ENCODE measurements at regions not wholly inside any gene's neighbourhood (a gene's known extent, or its start where the extent isn't known, plus 50 kb on each side); places are given as distances from the start of the nearest gene placed in this dataset.
A peak's percentile ranks its signal among the peaks of the same experiment; 100 is the strongest.
"Not testable (repeated sequence)": the region's sequence is repeated elsewhere in the genome, so short reads cannot be mapped to it uniquely, and the experiment has no call there.

GRCh38 chr3:137150825-137151224, 193.0 kb downstream of the IL20RB start:
- no peak for DNase-seq (ENCODE audit: insufficient read length, low spot score)
- FAIRE-seq, result no peak
- TF ChIP-seq POLR2AphosphoS5 (IDR thresholded peaks at IDR 0.05; ENCODE audit: low read depth, low read length) (no peak), SPI1 (IDR thresholded peaks at IDR 0.05; ENCODE audit: low read depth, low read length) (no peak), POU2F2 (IDR thresholded peaks at IDR 0.05; ENCODE audit: low read depth, low read length) (no peak), POLR2A (IDR thresholded peaks at IDR 0.05; ENCODE audit: low read depth, low read length) (no peak), TAF1 (IDR thresholded peaks at IDR 0.05; ENCODE audit: low read depth, low read length) (no peak), PAX5 (IDR thresholded peaks at IDR 0.05; ENCODE audit: insufficient read depth, low read length, severe bottlenecking) (no peak)

DNA sequence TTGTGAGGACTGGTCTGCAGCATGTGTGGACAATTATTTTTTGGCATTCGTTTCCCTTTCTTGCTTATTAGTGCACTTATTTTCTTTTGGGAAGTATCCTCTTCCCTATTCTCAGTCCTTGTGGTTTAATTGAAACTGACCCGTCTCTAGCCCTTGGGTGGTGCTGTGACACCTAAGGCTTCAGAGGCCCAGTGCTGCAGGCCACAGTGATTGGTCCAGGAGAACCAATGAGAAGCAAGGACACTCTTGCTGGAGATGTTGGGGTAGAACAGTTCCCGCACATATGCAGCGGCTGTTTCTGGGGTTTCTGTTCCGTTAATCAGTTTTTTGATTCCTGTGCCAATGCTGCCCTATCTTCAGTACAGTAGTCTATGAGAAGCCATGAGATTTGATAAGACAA, 195.3 kb downstream of the IL20RB start:
- FAIRE-seq; DNase-seq (ENCODE audit: insufficient read length, low spot score): not testable (repeated sequence)

- DNase-seq (ENCODE audit: insufficient read length, low spot score), result no peak
- no peak for FAIRE-seq
- TF ChIP-seq POLR2AphosphoS5 (IDR thresholded peaks at IDR 0.05; ENCODE audit: low read depth, low read length) (no peak), TAF1 (IDR thresholded peaks at IDR 0.05; ENCODE audit: low read depth, low read length) (no peak), POU2F2 (IDR thresholded peaks at IDR 0.05; ENCODE audit: low read depth, low read length) (no peak), PAX5 (IDR thresholded peaks at IDR 0.05; ENCODE audit: insufficient read depth, low read length, severe bottlenecking) (no peak), SPI1 (IDR thresholded peaks at IDR 0.05; ENCODE audit: low read depth, low read length) (no peak), POLR2A (IDR thresholded peaks at IDR 0.05; ENCODE audit: low read depth, low read length) (no peak)
Measured at GRCh38 chr3:137163241-137163871, 205.6 kb downstream of the IL20RB start.

GRCh38 chr3:137163958-137164357, 206.2 kb downstream of the IL20RB start:
- DNase-seq (ENCODE audit: insufficient read length, low spot score) (no peak), FAIRE-seq (no peak)
- TF ChIP-seq PAX5 (IDR thresholded peaks at IDR 0.05; ENCODE audit: insufficient read depth, low read length, severe bottlenecking), result no peak
- TF ChIP-seq TAF1 (IDR thresholded peaks at IDR 0.05; ENCODE audit: low read depth, low read length), result no peak
- TF ChIP-seq SPI1 (IDR thresholded peaks at IDR 0.05; ENCODE audit: low read depth, low read length), result no peak

- FAIRE-seq (no peak), DNase-seq (ENCODE audit: insufficient read length, low spot score) (no peak)
- no peak for TF ChIP-seq SPI1 (IDR thresholded peaks at IDR 0.05; ENCODE audit: low read depth, low read length)
- no peak for TF ChIP-seq POLR2A (IDR thresholded peaks at IDR 0.05; ENCODE audit: low read depth, low read length)
- no peak for TF ChIP-seq TAF1 (IDR thresholded peaks at IDR 0.05; ENCODE audit: low read depth, low read length)
- no peak for TF ChIP-seq PAX5 (IDR thresholded peaks at IDR 0.05; ENCODE audit: insufficient read depth, low read length, severe bottlenecking)
- no peak for TF ChIP-seq POU2F2 (IDR thresholded peaks at IDR 0.05; ENCODE audit: low read depth, low read length)
- no peak for TF ChIP-seq POLR2AphosphoS5 (IDR thresholded peaks at IDR 0.05; ENCODE audit: low read depth, low read length)
Measured at GRCh38 chr3:137165117-137165806, 207.5 kb downstream of the IL20RB start.

DNA sequence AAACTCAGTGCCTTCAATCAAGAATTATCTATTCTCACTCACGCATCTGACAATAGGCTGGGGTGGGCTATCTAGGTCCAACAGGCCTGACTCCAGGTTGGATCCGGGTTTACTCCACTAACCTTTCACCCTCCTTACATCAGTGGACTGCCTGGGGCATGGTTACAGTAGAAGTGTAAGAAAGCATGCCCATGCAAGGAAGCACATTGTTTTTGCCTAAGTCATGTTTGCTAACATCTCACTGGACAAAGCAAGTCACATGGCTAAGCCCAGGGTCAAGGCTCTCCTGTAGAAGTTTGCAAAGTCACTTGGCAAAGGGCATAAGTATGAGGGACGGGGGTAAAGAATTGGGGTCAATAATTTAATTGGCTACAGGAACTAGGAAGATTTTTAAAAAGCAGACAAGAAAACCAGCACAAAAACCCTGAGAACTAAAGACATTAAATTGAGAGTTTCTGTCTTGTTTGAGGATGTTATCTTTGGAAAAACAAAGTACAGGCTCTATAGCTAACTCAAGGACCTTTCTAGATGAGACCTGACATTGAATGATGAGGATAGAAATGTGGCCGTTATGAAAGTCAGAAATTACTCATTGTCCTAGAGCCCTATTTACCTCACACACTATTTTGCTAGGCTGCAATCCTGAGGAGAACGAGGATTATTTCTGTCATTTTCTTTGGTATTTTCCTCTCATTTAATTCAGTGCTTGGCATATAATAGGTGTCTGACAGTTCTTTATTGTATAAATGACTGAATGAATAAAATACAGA, 214.2 kb downstream of the IL20RB start:
- DNase-seq (ENCODE audit: insufficient read length, low spot score) (no peak), FAIRE-seq (no peak)
- TF ChIP-seq POU2F2 (IDR thresholded peaks at IDR 0.05; ENCODE audit: low read depth, low read length), result no peak
- no peak for TF ChIP-seq TAF1 (IDR thresholded peaks at IDR 0.05; ENCODE audit: low read depth, low read length)
- no peak for TF ChIP-seq SPI1 (IDR thresholded peaks at IDR 0.05; ENCODE audit: low read depth, low read length)
- TF ChIP-seq POLR2A (IDR thresholded peaks at IDR 0.05; ENCODE audit: low read depth, low read length), result no peak
- no peak for TF ChIP-seq PAX5 (IDR thresholded peaks at IDR 0.05; ENCODE audit: insufficient read depth, low read length, severe bottlenecking)
- TF ChIP-seq POLR2AphosphoS5 (IDR thresholded peaks at IDR 0.05; ENCODE audit: low read depth, low read length), result no peak

- FAIRE-seq, result no peak
- no peak for DNase-seq (ENCODE audit: insufficient read length, low spot score)
- TF ChIP-seq POLR2A (IDR thresholded peaks at IDR 0.05; ENCODE audit: low read depth, low read length) (no peak), SPI1 (IDR thresholded peaks at IDR 0.05; ENCODE audit: low read depth, low read length) (peak; percentile 61)
Measured at GRCh38 chr3:137172728-137173127, 214.9 kb downstream of the IL20RB start.

- FAIRE-seq, result no peak
- TF ChIP-seq POU2F2 (IDR thresholded peaks at IDR 0.05; ENCODE audit: low read depth, low read length) (no peak), POLR2A (IDR thresholded peaks at IDR 0.05; ENCODE audit: low read depth, low read length) (no peak), SPI1 (IDR thresholded peaks at IDR 0.05; ENCODE audit: low read depth, low read length) (no peak), TAF1 (IDR thresholded peaks at IDR 0.05; ENCODE audit: low read depth, low read length) (no peak), PAX5 (IDR thresholded peaks at IDR 0.05; ENCODE audit: insufficient read depth, low read length, severe bottlenecking) (no peak), POLR2AphosphoS5 (IDR thresholded peaks at IDR 0.05; ENCODE audit: low read depth, low read length) (no peak)
- no peak for DNase-seq (ENCODE audit: insufficient read length, low spot score)
Measured at GRCh38 chr3:137174514-137174913, 216.7 kb downstream of the IL20RB start.

DNA sequence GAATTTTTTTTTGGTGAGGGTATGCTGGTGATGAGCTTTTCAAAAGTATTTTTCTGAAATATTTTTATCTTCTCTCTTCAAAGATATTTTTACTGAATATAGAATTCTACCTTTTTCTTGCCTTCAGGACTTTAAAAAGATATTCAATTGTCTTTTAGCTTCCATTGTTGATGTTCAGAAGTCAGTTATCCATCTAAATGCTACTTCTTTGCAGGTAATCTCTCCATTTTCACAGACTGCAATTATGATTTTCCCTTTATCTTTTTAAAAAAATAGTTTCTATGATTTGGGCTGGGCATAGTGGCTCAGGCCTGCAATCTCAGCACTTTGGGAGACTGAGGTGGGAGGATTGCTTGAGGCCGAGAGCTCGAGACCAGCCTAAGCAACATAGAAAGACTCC, 222.4 kb downstream of the IL20RB start:
- FAIRE-seq, result no peak
- no peak for TF ChIP-seq SPI1 (IDR thresholded peaks at IDR 0.05; ENCODE audit: low read depth, low read length)
- TF ChIP-seq POLR2A (IDR thresholded peaks at IDR 0.05; ENCODE audit: low read depth, low read length), result no peak
- no peak for TF ChIP-seq PAX5 (IDR thresholded peaks at IDR 0.05; ENCODE audit: insufficient read depth, low read length, severe bottlenecking)
- no peak for TF ChIP-seq POLR2AphosphoS5 (IDR thresholded peaks at IDR 0.05; ENCODE audit: low read depth, low read length)
- no peak for TF ChIP-seq POU2F2 (IDR thresholded peaks at IDR 0.05; ENCODE audit: low read depth, low read length)
- TF ChIP-seq TAF1 (IDR thresholded peaks at IDR 0.05; ENCODE audit: low read depth, low read length), result no peak
- DNase-seq (ENCODE audit: insufficient read length, low spot score), result no peak
